Suprapubic skin (tissue), 4 donors: ENCODE measurements at regions not wholly inside any gene's neighbourhood (a gene's known extent, or its start where the extent isn't known, plus 50 kb on each side); places are given as distances from the start of the nearest gene placed in this dataset.

Experiments used
- DNase-seq, 2 donors: peaks; one replicate each; pipeline ENCODE4 v3.0.0-alpha.2; 2019; ENCODE audit warnings: low spot score in 2 of 2
- H3K27ac ChIP-seq: fragments of 200-600 bp; sonication (generic); one replicate; pipeline ENCODE4 v1.5.1; 2019
- H3K27me3 ChIP-seq: fragments of 200-600 bp; sonication (generic); one replicate; pipeline ENCODE4 v1.5.1; 2019
- H3K36me3 ChIP-seq: fragments of 200-600 bp; sonication (generic); one replicate; pipeline ENCODE4 v1.5.1; 2019
- H3K4me1 ChIP-seq: fragments of 200-600 bp; sonication (generic); one replicate; pipeline ENCODE4 v1.5.1; 2019
- H3K4me3 ChIP-seq: fragments of 200-600 bp; sonication (generic); one replicate; pipeline ENCODE4 v1.5.1; 2019; ENCODE audit warnings: mild to moderate bottlenecking
- H3K9me3 ChIP-seq: fragments of 200-600 bp; sonication (generic); one replicate; pipeline ENCODE4 v1.5.1; 2019
- EP300 ChIP-seq: sonication (generic); formaldehyde crosslinking; IDR thresholded peaks from one replicate; pipeline ENCODE4 v1.6.1; 2017; ENCODE audit warnings: antibody characterized with exemption
- POLR2A ChIP-seq, 2 donors: fragments of 450-650 bp; IDR thresholded peaks; one replicate each; pipeline ENCODE4 v1.6.1; 2017; ENCODE audit warnings: antibody characterized with exemption in 2 of 2, mild to moderate bottlenecking in 2 of 2, moderate library complexity in 2 of 2
- POLR2AphosphoS5 ChIP-seq, 3 donors: sonication (generic); formaldehyde crosslinking; IDR thresholded peaks; one replicate each; pipeline ENCODE4 v1.6.1; 2017; ENCODE audit warnings: antibody characterized with exemption in 3 of 3
- WGBS: methylation state at CpG from one replicate; pipeline ENCODE4 v1.1.5; 2018; 5-methylcytosine and 5-hydroxymethylcytosine counted together
- TF ChIP-seq, protein P1 (sequence below), 2 donors: fragments of 200-600 bp in 1 of 2; fragments of 450-650 bp in 1 of 2; sonication (generic) in 1 of 2; IDR thresholded peaks; one replicate each; pipeline ENCODE4 v1.5.1; 2016 to 2019; ENCODE audit warnings: antibody characterized with exemption in 2 of 2, mild to moderate bottlenecking in 1 of 2, moderate library complexity in 1 of 2

DNA sequence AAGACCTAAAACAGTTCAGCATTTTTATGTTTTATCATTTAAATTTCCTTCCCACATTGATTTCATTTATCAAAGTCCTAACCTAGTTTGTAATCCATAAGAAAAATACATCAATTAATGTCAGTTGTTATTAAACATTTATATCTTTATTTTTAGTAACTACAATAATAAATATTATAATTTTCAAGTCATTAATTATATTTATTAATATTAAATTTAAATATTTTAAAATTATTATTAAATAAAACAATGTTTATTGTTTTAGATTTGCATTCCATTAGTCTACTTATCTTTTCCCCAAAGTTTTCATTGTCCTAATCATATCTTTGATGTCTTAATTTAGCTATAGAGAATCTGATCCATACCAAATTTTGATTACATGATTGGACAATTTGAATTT is 368.9 kb downstream of the PLA2G4A start:
- no peak for DNase-seq
- no peaks in the 10 kb centered on the region for H3K4me1 ChIP-seq
- peaks cover 3% of the 10 kb centered on the region for H3K9me3 ChIP-seq
- H3K27me3 ChIP-seq = no peaks in the 10 kb centered on the region
- no peak overlapping the region for H3K27ac ChIP-seq
- no peak overlapping the region for H3K4me3 ChIP-seq
- TF ChIP-seq POLR2A (IDR thresholded peaks at IDR 0.05) = no peak
- no peaks in the 10 kb centered on the region for H3K36me3 ChIP-seq

GRCh38 chr1:187203257-187203656 is 374.5 kb downstream of the PLA2G4A start:
- Histone ChIP-seq H3K27me3 (no peaks in the 10 kb centered on the region), H3K4me3 (no peak overlapping the region), H3K4me1 (no peaks in the 10 kb centered on the region), H3K9me3 (no peaks in the 10 kb centered on the region), H3K36me3 (no peaks in the 10 kb centered on the region), H3K27ac (no peak overlapping the region)
- TF ChIP-seq EP300 (no peak), POLR2AphosphoS5 (IDR thresholded peaks at IDR 0.05) (no peak), POLR2A (IDR thresholded peaks at IDR 0.05) (no peak)
- TF ChIP-seq, protein P1, sequence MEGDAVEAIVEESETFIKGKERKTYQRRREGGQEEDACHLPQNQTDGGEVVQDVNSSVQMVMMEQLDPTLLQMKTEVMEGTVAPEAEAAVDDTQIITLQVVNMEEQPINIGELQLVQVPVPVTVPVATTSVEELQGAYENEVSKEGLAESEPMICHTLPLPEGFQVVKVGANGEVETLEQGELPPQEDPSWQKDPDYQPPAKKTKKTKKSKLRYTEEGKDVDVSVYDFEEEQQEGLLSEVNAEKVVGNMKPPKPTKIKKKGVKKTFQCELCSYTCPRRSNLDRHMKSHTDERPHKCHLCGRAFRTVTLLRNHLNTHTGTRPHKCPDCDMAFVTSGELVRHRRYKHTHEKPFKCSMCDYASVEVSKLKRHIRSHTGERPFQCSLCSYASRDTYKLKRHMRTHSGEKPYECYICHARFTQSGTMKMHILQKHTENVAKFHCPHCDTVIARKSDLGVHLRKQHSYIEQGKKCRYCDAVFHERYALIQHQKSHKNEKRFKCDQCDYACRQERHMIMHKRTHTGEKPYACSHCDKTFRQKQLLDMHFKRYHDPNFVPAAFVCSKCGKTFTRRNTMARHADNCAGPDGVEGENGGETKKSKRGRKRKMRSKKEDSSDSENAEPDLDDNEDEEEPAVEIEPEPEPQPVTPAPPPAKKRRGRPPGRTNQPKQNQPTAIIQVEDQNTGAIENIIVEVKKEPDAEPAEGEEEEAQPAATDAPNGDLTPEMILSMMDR (IDR thresholded peaks at IDR 0.05) = no peak
- no peak for DNase-seq
- WGBS = 72% methylated on average over 5 of the region's 5 CpGs

DNA sequence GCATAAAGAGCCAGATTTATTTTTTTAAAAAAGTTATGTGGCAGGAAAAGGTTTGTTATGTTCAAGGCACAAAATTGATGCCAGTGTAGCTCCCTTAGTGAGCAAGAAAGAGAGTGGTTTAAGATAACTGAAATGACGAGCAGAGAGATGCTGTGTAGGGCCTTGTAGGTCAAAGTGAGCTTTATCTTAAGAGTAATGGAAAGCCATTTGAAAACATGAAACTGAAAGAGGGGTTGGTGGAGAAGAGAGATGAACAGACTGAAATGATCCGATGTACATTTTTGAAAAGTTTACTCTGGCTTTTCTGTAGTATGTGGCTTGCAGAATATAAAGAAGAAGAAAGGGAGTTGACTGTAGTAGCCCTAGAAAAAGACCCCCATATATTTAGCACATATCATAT is 383.6 kb downstream of the PLA2G4A start:
- Histone ChIP-seq H3K27me3 (no peaks in the 10 kb centered on the region), H3K36me3 (no peaks in the 10 kb centered on the region), H3K4me1 (no peaks in the 10 kb centered on the region), H3K27ac (no peak overlapping the region), H3K9me3 (no peaks in the 10 kb centered on the region), H3K4me3 (no peak overlapping the region)
- 83% methylated on average over 2 of the region's 2 CpGs for WGBS
- no peak for TF ChIP-seq POLR2AphosphoS5 (IDR thresholded peaks at IDR 0.05)
- TF ChIP-seq, protein P1 (IDR thresholded peaks at IDR 0.05) = no peak
- no peak for TF ChIP-seq POLR2A (IDR thresholded peaks at IDR 0.05)
- no peak for TF ChIP-seq EP300
- no peak for DNase-seq

- no peak overlapping the region for H3K27ac ChIP-seq
- DNase-seq = no peak
- no peaks in the 10 kb centered on the region for H3K36me3 ChIP-seq
- no peak overlapping the region for H3K4me3 ChIP-seq
- peaks cover 3% of the 10 kb centered on the region for H3K9me3 ChIP-seq
- no peaks in the 10 kb centered on the region for H3K27me3 ChIP-seq
- TF ChIP-seq EP300 = no peak
- TF ChIP-seq, protein P1 (IDR thresholded peaks at IDR 0.05) = no peak
- TF ChIP-seq POLR2AphosphoS5 (IDR thresholded peaks at IDR 0.05) = no peak
- no peak for TF ChIP-seq POLR2A (IDR thresholded peaks at IDR 0.05)
- H3K4me1 ChIP-seq = no peaks in the 10 kb centered on the region
- WGBS = 45% methylated on average over 2 of the region's 2 CpGs
Observed at GRCh38 chr1:187226396-187226795, 397.6 kb downstream of the PLA2G4A start.

DNA sequence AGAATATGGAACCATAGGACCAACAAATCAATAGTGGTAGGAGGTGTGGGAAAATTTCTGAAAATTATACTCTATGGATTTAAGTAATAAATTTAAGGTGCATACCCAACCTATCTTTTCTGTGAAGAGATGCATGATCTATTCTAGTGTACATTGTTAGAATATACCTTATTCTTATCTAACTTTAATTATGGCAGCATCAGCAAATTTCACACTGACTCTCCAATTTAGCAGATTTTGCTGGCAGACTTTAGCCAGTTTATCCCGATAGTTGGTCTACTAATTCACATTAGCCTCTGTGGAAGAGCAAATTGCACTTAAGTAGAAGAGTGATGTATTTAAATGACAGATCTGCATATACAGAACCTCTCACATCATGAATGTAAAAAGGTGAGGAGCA is 400.0 kb downstream of the PLA2G4A start:
- no peak for DNase-seq
- 94% methylated on average over 1 of the region's 1 CpG for WGBS
- Histone ChIP-seq H3K4me1 (no peaks in the 10 kb centered on the region), H3K36me3 (no peaks in the 10 kb centered on the region), H3K27ac (no peak overlapping the region), H3K9me3 (peaks cover 3% of the 10 kb centered on the region), H3K27me3 (no peaks in the 10 kb centered on the region), H3K4me3 (no peak overlapping the region)
- TF ChIP-seq POLR2A (IDR thresholded peaks at IDR 0.05) (no peak), EP300 (no peak), POLR2AphosphoS5 (IDR thresholded peaks at IDR 0.05) (no peak)
- TF ChIP-seq, protein P1 (IDR thresholded peaks at IDR 0.05) = no peak

DNA sequence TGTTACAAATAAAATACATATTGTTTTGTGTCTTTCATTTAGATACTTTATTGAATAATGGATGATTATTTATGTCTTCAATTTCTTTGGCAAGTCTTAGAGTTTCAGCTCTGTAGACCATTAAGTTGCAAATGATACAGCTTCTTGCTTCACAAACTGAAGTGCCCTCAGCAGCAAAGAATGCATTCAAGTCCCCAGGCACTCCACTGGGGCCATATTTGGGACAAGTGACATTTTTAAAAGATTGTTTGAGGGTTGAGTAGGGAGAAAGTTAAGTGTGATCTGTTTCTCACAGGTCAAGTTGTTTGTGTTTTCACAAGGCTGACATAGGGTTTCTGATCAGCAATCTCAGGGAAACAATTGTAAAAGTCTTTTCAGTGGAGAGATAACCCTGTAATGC is 400.7 kb downstream of the PLA2G4A start:
- DNase-seq = no peak
- no peak overlapping the region for H3K27ac ChIP-seq
- H3K4me1 ChIP-seq = no peaks in the 10 kb centered on the region
- no peak overlapping the region for H3K4me3 ChIP-seq
- TF ChIP-seq POLR2AphosphoS5 (IDR thresholded peaks at IDR 0.05) (no peak), POLR2A (IDR thresholded peaks at IDR 0.05) (no peak), EP300 (no peak)
- TF ChIP-seq, protein P1 (IDR thresholded peaks at IDR 0.05) = no peak
- no peaks in the 10 kb centered on the region for H3K9me3 ChIP-seq
- no peaks in the 10 kb centered on the region for H3K36me3 ChIP-seq
- no peaks in the 10 kb centered on the region for H3K27me3 ChIP-seq
